ENCODE measurements at regions not wholly inside any gene's neighbourhood (a gene's known extent, or its start where the extent isn't known, plus 50 kb on each side); places are given as distances from the start of the nearest gene placed in this dataset.

DNA sequence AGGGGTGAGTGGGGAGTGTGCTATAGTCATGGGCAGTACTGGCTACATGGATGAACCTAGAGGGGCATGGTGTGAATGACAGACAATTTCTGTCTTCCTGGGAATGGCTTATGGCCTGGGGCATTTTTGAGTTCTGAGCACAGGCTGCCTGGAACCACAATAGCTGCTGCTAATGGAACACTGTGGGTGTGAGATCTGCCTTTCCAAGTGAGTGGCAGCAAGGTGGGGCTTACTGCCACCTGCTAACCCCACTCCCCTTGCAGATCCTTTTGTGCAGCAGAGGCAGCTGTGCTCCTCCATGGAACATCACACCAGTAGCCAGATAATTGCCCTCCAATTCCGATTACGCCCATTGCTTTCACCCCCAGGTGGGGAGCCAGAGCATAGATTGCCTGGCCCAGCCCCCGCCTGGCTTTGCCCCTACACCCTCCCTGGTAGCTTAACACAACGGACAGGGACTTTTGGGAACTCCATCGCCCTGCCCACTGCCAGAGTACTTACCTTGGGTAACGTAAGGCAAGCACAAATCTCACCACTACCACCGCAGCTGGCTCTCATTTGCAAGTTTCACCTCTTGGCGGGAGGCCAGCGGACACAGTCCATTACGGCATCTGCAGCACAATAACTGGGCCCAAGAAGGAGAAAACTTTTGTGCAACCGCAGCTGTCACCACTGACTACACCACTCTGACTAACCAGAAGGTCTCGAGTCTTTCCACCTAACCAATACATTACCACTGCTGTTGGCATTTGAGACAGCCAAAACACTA, 421.2 kb upstream of the NWD2 start:
- Mint-ChIP-seq H3K27me3 (no peaks in the 10 kb centered on the region), H3K4me1 (ENCODE audit: low read depth) (no peaks in the 10 kb centered on the region), H3K27ac (no peak overlapping the region), H3K36me3 (ENCODE audit: low read depth) (no peaks in the 10 kb centered on the region), H3K4me3 (no peak overlapping the region), H3K9me3 (no peaks in the 10 kb centered on the region)
- no peak for DNase-seq

DNA sequence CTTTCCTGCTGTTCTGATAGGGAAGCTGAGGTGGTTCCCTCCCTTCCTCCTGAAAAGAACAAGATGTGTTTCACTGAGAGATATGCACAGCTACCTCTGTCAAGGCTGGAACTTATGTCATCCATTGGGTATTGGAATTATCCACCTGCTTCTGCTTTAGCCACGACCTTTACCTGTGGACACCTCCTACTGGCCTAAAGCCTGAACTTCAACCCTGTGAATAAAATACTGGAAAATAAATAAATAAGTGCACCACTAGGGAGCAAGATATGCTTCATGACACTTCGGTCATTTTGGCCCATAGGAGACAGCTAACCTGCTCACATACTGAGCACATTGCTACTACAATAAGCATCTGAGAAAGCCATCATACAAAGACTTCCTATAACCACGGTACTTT, 419.9 kb upstream of the NWD2 start:
- no peaks in the 10 kb centered on the region for H3K27me3 Mint-ChIP-seq
- DNase-seq = no peak
- no peak overlapping the region for H3K4me3 Mint-ChIP-seq
- H3K9me3 Mint-ChIP-seq = no peaks in the 10 kb centered on the region
- no peaks in the 10 kb centered on the region for H3K4me1 Mint-ChIP-seq (ENCODE audit: low read depth)
- H3K27ac Mint-ChIP-seq = no peak overlapping the region
- no peaks in the 10 kb centered on the region for H3K36me3 Mint-ChIP-seq (ENCODE audit: low read depth)

DNA sequence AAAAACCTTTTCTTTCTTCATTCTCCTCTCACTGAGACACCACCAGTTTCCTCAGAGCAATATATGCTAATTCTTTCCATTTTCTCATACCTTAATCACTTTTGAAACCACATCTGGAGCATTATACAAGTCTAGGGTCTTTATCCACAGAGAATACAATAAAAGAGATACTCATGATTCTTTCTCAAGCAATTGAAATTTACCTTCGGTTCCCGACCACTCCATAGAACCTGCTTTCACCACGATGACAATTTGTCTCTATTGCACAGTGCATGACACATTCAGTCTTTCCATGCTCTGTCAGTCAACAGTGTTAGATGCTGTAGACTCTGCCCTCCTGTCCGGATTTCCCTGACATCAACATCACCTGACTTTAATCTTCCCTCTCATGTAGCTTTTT, 409.3 kb upstream of the NWD2 start:
- H3K27me3 Mint-ChIP-seq = no peaks in the 10 kb centered on the region
- no peaks in the 10 kb centered on the region for H3K9me3 Mint-ChIP-seq
- H3K4me3 Mint-ChIP-seq = no peak overlapping the region
- no peaks in the 10 kb centered on the region for H3K36me3 Mint-ChIP-seq (ENCODE audit: low read depth)
- no peaks in the 10 kb centered on the region for H3K4me1 Mint-ChIP-seq (ENCODE audit: low read depth)
- no peak overlapping the region for H3K27ac Mint-ChIP-seq
- no peak for DNase-seq

DNA sequence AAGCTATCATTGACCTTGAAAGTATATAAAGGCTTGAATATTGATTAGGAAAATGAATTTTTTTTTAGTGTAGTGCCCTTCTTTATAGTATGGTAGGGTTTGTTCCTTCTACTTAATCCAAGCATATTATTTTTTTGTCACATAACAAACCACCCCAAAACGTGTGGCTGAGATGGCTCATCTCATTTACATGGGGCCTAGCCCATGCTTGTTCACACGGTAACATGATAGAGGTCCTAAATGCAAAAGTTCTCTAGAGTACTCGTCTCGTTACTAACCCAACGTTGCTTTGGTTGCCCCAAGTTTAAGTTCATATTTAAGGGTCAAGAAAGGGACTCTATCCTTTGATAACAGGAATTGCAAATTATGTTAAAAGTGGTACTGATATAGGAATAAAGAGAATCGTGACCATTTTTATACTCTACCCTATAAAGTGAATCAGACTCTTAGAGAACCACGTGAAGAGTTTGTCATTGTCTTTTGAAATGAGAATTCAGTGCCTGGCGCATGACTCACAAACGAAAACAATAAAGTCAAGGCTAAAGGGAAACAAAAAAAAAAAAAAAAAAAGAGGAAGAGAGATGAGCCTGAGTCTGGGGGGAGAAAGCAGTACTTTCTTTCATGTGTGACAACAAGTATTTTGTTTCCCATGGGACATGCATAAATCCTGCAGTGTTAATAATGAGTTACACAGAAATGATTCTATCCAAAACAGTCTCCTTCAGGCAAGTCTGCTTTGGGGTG, 402.8 kb upstream of the NWD2 start:
- no peak overlapping the region for H3K4me3 Mint-ChIP-seq
- no peak for DNase-seq
- no peak overlapping the region for H3K27ac Mint-ChIP-seq
- H3K9me3 Mint-ChIP-seq = no peaks in the 10 kb centered on the region
- no peaks in the 10 kb centered on the region for H3K4me1 Mint-ChIP-seq (ENCODE audit: low read depth)
- H3K36me3 Mint-ChIP-seq (ENCODE audit: low read depth) = no peaks in the 10 kb centered on the region
- H3K27me3 Mint-ChIP-seq = no peaks in the 10 kb centered on the region

DNA sequence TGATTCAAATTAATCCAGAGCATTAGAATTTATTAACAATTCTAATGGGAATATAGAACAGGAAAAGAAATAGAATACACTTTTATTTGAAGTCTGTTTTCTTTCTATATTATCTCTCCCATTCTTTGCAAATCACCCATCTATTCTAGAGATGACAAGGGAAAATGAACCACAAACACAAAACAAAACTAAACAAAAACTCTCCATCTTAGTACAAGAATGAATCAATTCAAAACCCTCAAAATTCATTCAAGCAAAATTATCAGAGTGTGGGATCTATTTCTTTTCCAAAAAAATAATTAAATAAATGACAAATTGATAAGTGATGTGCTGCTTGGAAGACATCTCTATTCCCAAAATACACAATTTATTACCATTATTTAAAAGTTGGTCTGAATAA, 400.1 kb upstream of the NWD2 start:
- Mint-ChIP-seq H3K27ac (no peak overlapping the region), H3K4me1 (ENCODE audit: low read depth) (no peaks in the 10 kb centered on the region), H3K36me3 (ENCODE audit: low read depth) (no peaks in the 10 kb centered on the region), H3K27me3 (no peaks in the 10 kb centered on the region), H3K9me3 (no peaks in the 10 kb centered on the region), H3K4me3 (no peak overlapping the region)
- DNase-seq = no peak

DNA sequence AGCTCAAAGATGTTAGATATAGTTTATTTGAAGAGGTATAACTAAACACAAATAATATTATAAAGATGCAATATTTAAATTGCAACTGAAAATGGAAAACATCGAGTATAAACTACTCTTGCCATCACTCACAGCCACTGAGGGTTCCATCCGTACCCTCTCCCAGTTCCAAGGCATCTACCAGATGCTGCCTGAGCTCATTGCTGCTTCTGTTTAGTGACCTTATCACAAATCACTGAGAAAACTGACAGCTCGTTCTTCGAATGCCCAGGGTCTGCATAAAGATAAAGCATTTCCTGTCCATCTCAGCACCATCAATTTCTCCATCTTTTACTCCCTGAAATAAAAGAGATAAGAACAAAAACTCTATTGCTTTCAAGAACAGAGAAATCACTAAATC, 391.7 kb upstream of the NWD2 start:
- no peaks in the 10 kb centered on the region for H3K36me3 Mint-ChIP-seq (ENCODE audit: low read depth)
- DNase-seq = no peak
- no peaks in the 10 kb centered on the region for H3K27me3 Mint-ChIP-seq
- H3K4me3 Mint-ChIP-seq = no peak overlapping the region
- no peaks in the 10 kb centered on the region for H3K4me1 Mint-ChIP-seq (ENCODE audit: low read depth)
- H3K9me3 Mint-ChIP-seq = no peaks in the 10 kb centered on the region
- H3K27ac Mint-ChIP-seq = no peak overlapping the region

DNA sequence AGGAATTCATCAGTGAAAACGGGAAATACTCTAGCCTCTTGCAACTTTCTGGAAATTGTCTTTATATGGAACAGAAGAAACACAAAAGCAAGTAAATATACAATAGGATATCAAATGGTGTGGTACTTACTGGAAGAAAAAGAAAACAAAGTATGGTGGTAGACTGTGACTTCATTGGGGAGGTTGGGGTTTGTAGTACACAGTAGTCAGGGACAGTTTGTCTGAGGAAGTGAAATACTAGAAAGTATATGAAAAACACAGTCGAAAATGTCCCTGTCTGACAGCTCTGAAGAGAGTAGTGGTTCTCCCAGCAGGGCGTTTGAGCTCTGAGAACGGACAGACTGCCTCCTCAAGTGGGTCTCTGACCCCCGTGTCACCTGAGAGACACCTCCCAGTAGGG, 390.0 kb upstream of the NWD2 start:
- DNase-seq = no peak
- Mint-ChIP-seq H3K27ac (no peak overlapping the region), H3K4me1 (ENCODE audit: low read depth) (no peaks in the 10 kb centered on the region), H3K9me3 (no peaks in the 10 kb centered on the region), H3K27me3 (no peaks in the 10 kb centered on the region), H3K4me3 (no peak overlapping the region), H3K36me3 (ENCODE audit: low read depth) (no peaks in the 10 kb centered on the region)

DNA sequence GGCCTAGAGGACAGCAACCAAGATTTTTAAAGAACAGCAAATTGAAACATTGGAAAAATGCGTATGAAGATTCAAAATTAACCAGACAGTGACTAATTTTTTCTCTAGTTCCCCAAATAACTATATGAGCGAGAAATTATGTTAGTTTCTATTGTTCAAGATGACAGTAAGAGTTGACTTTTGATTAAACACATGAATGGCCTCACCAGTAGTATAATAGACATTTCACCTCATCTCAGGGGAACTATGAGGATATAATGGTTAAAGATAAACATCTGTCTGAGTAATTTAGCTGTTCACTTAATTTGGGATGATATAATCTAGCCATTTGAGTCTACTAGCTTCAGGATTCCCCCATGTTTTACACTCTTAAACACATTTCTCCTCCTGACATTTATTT, 380.9 kb upstream of the NWD2 start:
- Mint-ChIP-seq H3K9me3 (no peaks in the 10 kb centered on the region), H3K27ac (no peak overlapping the region), H3K36me3 (ENCODE audit: low read depth) (no peaks in the 10 kb centered on the region), H3K4me1 (ENCODE audit: low read depth) (no peaks in the 10 kb centered on the region), H3K27me3 (no peaks in the 10 kb centered on the region), H3K4me3 (no peak overlapping the region)
- no peak for DNase-seq

DNA sequence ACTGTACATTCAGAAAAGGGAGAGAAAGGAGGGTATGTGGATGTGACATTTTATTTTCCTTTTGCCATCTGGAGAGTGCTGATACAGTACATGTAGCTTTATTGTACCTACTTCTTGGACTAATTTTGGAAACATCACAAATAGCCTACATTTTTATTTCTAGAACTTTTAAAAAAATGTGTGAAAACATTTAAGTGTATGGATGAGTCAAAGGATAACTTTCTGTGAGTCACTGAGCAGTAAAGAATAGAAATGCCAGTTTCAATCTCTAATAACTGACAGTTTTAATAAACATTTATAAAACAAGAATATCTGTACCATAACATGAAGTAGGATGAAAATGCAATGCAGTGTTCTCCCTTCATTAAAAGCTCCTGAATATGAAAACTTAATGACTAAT, 374.4 kb upstream of the NWD2 start:
- no peak overlapping the region for H3K27ac Mint-ChIP-seq
- H3K4me3 Mint-ChIP-seq = no peak overlapping the region
- no peaks in the 10 kb centered on the region for H3K27me3 Mint-ChIP-seq
- no peak for DNase-seq
- no peaks in the 10 kb centered on the region for H3K9me3 Mint-ChIP-seq
- no peaks in the 10 kb centered on the region for H3K36me3 Mint-ChIP-seq (ENCODE audit: low read depth)
- no peaks in the 10 kb centered on the region for H3K4me1 Mint-ChIP-seq (ENCODE audit: low read depth)

DNA sequence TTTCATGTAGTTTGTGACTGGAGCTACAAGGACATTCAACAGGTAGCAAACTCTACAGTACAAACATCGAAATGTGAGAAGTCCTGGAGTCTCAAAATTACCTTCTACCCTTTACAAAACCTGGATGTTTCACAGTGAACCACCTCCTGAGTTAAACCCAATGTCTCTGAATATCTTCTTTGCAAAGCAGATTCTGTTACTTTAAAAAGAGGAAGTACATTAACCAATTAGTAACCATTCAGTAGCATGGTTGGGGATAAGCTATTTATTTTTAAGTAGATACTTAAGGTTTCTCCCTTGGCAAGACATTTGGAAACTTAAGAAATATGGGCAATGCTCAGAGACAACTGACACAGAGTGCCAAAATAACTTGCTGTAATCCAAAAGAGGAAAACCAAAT, 371.9 kb upstream of the NWD2 start:
- Mint-ChIP-seq H3K36me3 (ENCODE audit: low read depth) (no peaks in the 10 kb centered on the region), H3K4me3 (no peak overlapping the region), H3K9me3 (no peaks in the 10 kb centered on the region), H3K27me3 (no peaks in the 10 kb centered on the region), H3K27ac (no peak overlapping the region), H3K4me1 (ENCODE audit: low read depth) (no peaks in the 10 kb centered on the region)
- DNase-seq = no peak

DNA sequence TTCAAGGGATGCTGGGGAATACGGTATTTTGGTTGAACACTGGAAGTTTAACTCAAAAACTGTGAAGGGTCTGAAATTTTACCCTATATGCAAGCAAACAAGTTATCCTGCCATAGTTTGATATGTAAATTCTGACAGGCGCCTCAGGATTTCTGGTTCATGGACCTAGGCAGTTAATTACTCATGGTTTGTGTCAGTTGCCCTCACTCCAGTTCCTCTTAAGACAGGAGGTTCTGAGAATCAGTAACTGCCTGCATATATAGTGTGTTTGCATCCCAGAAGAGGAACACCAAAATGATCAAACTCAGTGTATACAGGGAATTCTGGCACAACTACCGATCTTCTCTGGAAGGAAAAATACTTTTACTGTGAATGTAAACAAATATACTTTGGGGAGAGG, 360.4 kb upstream of the NWD2 start:
- Mint-ChIP-seq H3K36me3 (ENCODE audit: low read depth) (no peaks in the 10 kb centered on the region), H3K9me3 (no peaks in the 10 kb centered on the region), H3K4me1 (ENCODE audit: low read depth) (no peaks in the 10 kb centered on the region), H3K4me3 (no peak overlapping the region), H3K27ac (no peak overlapping the region), H3K27me3 (no peaks in the 10 kb centered on the region)
- no peak for DNase-seq

DNA sequence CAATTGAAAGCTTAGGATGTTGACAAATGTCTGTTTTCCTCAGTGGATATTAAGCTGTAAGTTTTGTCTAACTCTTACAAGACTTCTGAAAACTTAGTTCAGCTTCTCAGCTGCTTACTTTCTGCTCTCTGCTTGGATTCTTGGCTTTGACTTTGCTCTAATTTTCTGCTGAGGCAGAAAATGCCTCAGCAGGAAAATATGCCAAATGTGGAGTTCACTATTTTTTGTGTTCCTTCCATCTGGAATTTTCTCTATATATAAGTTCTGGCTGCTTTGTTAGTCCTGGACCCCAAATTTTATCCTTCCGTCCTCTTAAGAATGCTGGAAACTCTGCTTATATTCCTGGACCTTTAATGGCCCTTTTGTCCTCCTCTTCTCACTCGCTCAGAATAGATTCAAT, 352.6 kb upstream of the NWD2 start:
- Mint-ChIP-seq H3K27me3 (no peaks in the 10 kb centered on the region), H3K4me3 (no peak overlapping the region), H3K36me3 (ENCODE audit: low read depth) (no peaks in the 10 kb centered on the region), H3K9me3 (no peaks in the 10 kb centered on the region), H3K27ac (no peak overlapping the region), H3K4me1 (ENCODE audit: low read depth) (no peaks in the 10 kb centered on the region)
- DNase-seq = no peak

DNA sequence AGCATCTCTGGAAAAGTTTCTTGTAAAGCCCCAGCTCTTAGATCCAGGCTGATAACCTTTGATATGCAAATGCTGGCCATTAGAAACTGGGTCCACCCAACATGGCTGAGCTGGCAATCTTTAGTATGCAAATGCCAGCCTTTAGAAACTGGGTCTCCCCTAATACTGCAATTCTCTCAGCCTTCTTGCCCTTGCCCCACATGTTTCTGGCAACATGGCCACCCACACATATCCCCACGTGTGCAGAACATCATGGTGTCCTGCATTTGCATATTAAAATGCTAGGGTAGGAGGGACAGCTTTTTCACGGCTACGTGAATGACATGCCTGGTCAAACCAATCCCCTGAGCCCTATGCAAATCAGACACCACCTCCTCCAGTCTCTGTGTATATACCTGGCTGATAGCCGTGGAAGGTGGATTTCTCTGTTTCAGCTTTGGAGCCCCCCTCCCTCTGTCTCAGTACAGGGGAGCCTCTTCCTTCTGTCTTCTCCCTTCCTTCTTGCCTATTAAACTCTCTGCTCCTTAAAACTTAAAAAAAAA, 344.0 kb upstream of the NWD2 start:
- no peak overlapping the region for H3K4me3 Mint-ChIP-seq

DNA sequence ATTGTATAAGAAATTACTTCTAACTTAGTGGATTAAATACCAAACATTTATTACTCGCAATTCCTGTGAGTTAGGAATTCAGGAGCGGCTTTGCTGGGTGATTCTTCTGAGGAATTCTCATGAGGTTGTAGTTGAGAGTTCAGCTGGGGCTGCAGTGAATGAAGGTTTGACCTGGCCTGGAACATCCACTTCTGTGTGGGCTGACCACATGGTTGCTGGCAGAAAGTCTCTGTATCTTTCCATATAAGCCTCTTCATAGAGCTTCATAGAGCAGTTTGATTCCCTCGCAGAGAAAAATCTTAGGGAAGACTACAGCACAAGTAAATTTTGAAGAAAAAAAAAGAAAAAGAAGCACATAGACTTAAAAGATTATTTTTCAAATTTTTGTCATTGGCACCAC, 339.7 kb upstream of the NWD2 start:
- no peaks in the 10 kb centered on the region for H3K9me3 Mint-ChIP-seq

More for the DNA sequence above, 344.0 kb upstream of the NWD2 start:
- H3K9me3 Mint-ChIP-seq = no peaks in the 10 kb centered on the region
- H3K27ac Mint-ChIP-seq = no peak overlapping the region
- no peaks in the 10 kb centered on the region for H3K36me3 Mint-ChIP-seq (ENCODE audit: low read depth)
- H3K4me1 Mint-ChIP-seq (ENCODE audit: low read depth) = no peaks in the 10 kb centered on the region
- DNase-seq = no peak
- H3K27me3 Mint-ChIP-seq = no peaks in the 10 kb centered on the region

DNA sequence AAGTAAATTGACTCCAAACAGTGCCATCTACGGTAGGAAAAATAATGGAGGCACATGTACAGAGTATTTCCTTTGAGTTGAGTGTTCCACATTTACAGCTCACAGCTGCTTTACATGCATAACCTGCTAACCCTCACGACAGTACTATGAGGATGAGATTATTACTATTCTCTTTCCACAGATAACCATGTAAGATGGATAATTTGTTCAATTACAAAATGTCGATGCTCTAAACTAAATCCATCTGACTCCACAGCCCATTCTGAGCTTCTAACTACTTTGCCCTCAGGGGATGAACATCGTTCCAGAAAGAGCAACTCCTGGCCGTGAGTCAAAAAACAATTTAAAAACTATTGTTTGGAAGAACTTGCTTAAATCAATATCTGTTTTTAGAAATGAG, 330.4 kb upstream of the NWD2 start:
- Mint-ChIP-seq H3K27ac (no peak overlapping the region), H3K27me3 (no peaks in the 10 kb centered on the region), H3K36me3 (ENCODE audit: low read depth) (no peaks in the 10 kb centered on the region), H3K4me3 (no peak overlapping the region), H3K9me3 (no peaks in the 10 kb centered on the region), H3K4me1 (ENCODE audit: low read depth) (no peaks in the 10 kb centered on the region)
- no peak for DNase-seq

More for the DNA sequence above, 339.7 kb upstream of the NWD2 start:
- Mint-ChIP-seq H3K27me3 (no peaks in the 10 kb centered on the region), H3K4me1 (ENCODE audit: low read depth) (no peaks in the 10 kb centered on the region), H3K36me3 (ENCODE audit: low read depth) (no peaks in the 10 kb centered on the region), H3K27ac (no peak overlapping the region), H3K4me3 (no peak overlapping the region)
- DNase-seq = no peak

Data from activated T-cell treated with anti-CD3 and anti-CD28 coated beads, Interleukin-2, amount 50 U/mL, for 24 hours (primary cell).